H1 (cell line): ENCODE measurements at regions not wholly inside any gene's neighbourhood (a gene's known extent, or its start where the extent isn't known, plus 50 kb on each side); places are given as distances from the start of the nearest gene placed in this dataset.

Source experiments
- CBX8 ChIP-seq: fragments of 300-800, 300-1000 bp; sonication (generic); IDR thresholded peaks from 2 replicates; pipeline ENCODE4 v1.7.1; 2016; ENCODE audit warnings: low read depth, low read length, borderline replicate concordance
- CHD7 ChIP-seq: fragments of 300-600 bp; sonication (generic); IDR thresholded peaks from 2 replicates; pipeline ENCODE4 v1.7.1; 2012; ENCODE audit warnings: low read length, moderate library complexity, mild to moderate bottlenecking, inconsistent platforms; ENCODE audit not compliant: insufficient replicate concordance
- POLR2AphosphoS5 ChIP-seq: IDR thresholded peaks from 2 replicates; pipeline ENCODE4 v1.6.1; 2011; ENCODE audit warnings: low read depth, low read length

DNA sequence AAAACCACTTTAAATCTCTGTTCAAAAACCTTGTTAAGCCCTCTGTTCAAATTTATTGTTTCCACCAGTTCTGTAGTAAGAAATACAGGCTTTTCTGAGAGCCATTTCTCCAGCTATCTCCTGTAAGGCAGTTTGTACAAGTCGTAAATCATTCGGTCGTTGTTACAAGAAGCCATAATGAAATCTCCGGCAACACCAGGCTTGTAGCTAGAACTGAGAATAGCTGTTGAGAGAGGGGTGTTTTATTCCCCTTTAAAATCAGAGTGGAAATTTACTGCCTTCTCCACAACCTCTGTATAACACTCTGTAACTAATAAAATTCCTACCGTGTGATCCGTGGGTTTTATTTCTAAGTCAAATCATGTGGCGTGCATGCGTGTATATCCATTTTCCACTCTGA is 335.8 kb upstream of the KAZN start (continued):
- TF ChIP-seq CHD7, result no peak
- no peak for TF ChIP-seq POLR2AphosphoS5
- TF ChIP-seq CBX8, result no peak
